Upper lobe of left lung (tissue), 6 donors: ENCODE measurements at regions not wholly inside any gene's neighbourhood (a gene's known extent, or its start where the extent isn't known, plus 50 kb on each side); places are given as distances from the start of the nearest gene placed in this dataset.

Experiments used
- ATAC-seq, 2 donors: fragments of 200-7000 bp; cut with Tn5 transposase; one replicate each; pipeline ENCODE4 v1.9.1; 2022; ENCODE audit warnings: mild to moderate bottlenecking in 2 of 2, moderate library complexity in 2 of 2; ENCODE audit not compliant: low FRiP score in 2 of 2
- DNase-seq, 2 donors: peaks; one replicate each; pipeline ENCODE4 v3.0.0-alpha.2; 2019 to 2020
- H3K27ac ChIP-seq, 4 donors: fragments of 200-600 bp; sonication (generic); one replicate each; pipeline ENCODE4 v1.5.1; 2016 to 2019
- H3K27me3 ChIP-seq, 4 donors: fragments of 200-600 bp; sonication (generic); one replicate each; pipeline ENCODE4 v1.5.1; 2017 to 2019
- H3K36me3 ChIP-seq, 4 donors: fragments of 200-600 bp; sonication (generic); one replicate each; pipeline ENCODE4 v1.5.1; 2016 to 2019
- H3K4me1 ChIP-seq, 4 donors: fragments of 200-600 bp; sonication (generic); one replicate each; pipeline ENCODE4 v1.5.1; 2018 to 2019
- H3K4me3 ChIP-seq, 4 donors: fragments of 200-600 bp; sonication (generic); one replicate each; pipeline ENCODE4 v1.5.1; 2017 to 2019; ENCODE audit warnings: mild to moderate bottlenecking in 2 of 4, moderate library complexity in 1 of 4
- H3K9me3 ChIP-seq, 4 donors: fragments of 200-600 bp; sonication (generic); one replicate each; pipeline ENCODE4 v1.5.1; 2018 to 2019
- EP300 ChIP-seq, 4 donors: sonication (generic); formaldehyde crosslinking; IDR thresholded peaks; one replicate each; pipeline ENCODE4 v1.5.1; 2017; ENCODE audit warnings: antibody characterized with exemption in 4 of 4, control low read depth in 2 of 4
- POLR2A ChIP-seq, 4 donors: fragments of 450-650 bp; IDR thresholded peaks; one replicate each; pipeline ENCODE4 v1.5.1; 2016 to 2017; ENCODE audit warnings: antibody characterized with exemption in 4 of 4, mild to moderate bottlenecking in 2 of 4
- POLR2AphosphoS5 ChIP-seq, 2 donors: sonication (generic); formaldehyde crosslinking; IDR thresholded peaks; one replicate each; pipeline ENCODE4 v1.5.1; 2017; ENCODE audit warnings: antibody characterized with exemption in 2 of 2
- WGBS, 2 donors: methylation state at CpG; one replicate each; pipeline ENCODE4 v1.1.5; 2017 to 2018; 5-methylcytosine and 5-hydroxymethylcytosine counted together
- TF ChIP-seq, protein P1 (sequence below), 6 experiments: fragments of 450-650 bp in 4 of 6; fragments of 200-600 bp in 2 of 6; sonication (generic) in 2 of 6; IDR thresholded peaks; one replicate each; pipeline ENCODE4 v1.5.1; 2016 to 2019; ENCODE audit warnings: antibody characterized with exemption in 6 of 6
- donor health status: DM: no; HTN: no; CAD: no; lungs with moderate emphysema.
- donor health status: DM: no; HTN: yes; CAD: no; lungs with severe emphysema.

DNA sequence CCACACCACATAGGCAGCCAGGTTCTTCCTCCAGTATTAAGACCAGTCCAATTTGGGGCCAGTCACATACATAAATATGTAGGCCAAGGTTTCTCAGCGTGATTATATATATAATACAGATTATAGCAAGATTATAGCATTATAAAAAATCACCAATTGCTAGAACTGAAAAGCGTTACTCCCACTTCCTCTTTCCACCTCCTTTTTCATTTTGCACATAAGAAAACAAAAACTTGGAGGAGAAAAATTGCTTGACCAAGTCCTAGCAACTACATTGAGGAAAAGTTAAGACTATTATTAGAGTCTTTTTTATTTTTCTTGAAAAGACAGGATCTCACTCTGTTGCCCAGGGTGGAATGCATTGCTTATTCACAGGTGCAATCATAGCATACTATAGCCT, 262.7 kb upstream of the KCNN2 start:
- ATAC-seq = no peak
- WGBS, 2 donors = 57 to 68% methylated on average over 2 of the region's 2 CpGs
- H3K27me3 ChIP-seq = no peaks in the 10 kb centered on the region

DNA sequence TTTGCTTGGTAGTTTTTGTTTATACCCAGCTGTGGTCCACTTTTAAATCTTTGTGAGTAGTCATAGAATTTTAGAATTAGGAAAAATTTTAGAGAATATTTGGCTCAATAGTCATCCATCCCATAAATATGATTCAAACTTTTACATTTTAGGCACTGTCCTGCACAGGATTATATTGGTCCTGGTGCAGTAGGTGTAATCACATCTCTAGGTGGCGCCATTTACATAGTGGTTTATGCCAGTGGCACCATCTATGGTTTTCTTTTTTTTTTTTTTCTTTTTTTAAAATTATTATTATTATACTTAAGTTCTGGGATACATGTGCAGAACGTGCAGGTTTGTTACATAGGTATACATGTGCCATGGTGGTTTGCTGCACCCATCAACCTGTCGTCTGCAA, 260.7 kb upstream of the KCNN2 start:
- no peaks in the 10 kb centered on the region for H3K36me3 ChIP-seq
- no peak overlapping the region for H3K27ac ChIP-seq
- no peaks in the 10 kb centered on the region for H3K4me1 ChIP-seq
- H3K27me3 ChIP-seq = no peaks in the 10 kb centered on the region
- no peak for DNase-seq
- TF ChIP-seq, protein P1, sequence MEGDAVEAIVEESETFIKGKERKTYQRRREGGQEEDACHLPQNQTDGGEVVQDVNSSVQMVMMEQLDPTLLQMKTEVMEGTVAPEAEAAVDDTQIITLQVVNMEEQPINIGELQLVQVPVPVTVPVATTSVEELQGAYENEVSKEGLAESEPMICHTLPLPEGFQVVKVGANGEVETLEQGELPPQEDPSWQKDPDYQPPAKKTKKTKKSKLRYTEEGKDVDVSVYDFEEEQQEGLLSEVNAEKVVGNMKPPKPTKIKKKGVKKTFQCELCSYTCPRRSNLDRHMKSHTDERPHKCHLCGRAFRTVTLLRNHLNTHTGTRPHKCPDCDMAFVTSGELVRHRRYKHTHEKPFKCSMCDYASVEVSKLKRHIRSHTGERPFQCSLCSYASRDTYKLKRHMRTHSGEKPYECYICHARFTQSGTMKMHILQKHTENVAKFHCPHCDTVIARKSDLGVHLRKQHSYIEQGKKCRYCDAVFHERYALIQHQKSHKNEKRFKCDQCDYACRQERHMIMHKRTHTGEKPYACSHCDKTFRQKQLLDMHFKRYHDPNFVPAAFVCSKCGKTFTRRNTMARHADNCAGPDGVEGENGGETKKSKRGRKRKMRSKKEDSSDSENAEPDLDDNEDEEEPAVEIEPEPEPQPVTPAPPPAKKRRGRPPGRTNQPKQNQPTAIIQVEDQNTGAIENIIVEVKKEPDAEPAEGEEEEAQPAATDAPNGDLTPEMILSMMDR (IDR thresholded peaks at IDR 0.05) = peak in 5 of 6 experiments; percentile 24 to 41 (median 30)
- TF ChIP-seq POLR2AphosphoS5 (IDR thresholded peaks at IDR 0.05) (no peak), POLR2A (IDR thresholded peaks at IDR 0.05) (no peak), EP300 (IDR thresholded peaks at IDR 0.05) (no peak)
- ATAC-seq = peak in 1 of 2 donors; percentile 43
- H3K9me3 ChIP-seq = no peaks in the 10 kb centered on the region
- H3K4me3 ChIP-seq = no peak overlapping the region
- whole genome bisulfite sequencing, 2 donors = 47 to 57% methylated on average over 3 of the region's 3 CpGs

More for the DNA sequence above, 262.7 kb upstream of the KCNN2 start:
- no peak overlapping the region for H3K27ac ChIP-seq
- no peak for DNase-seq
- H3K4me3 ChIP-seq = no peak overlapping the region
- TF ChIP-seq POLR2A (IDR thresholded peaks at IDR 0.05) = no peak
- no peak for TF ChIP-seq POLR2AphosphoS5 (IDR thresholded peaks at IDR 0.05)
- TF ChIP-seq, protein P1 (IDR thresholded peaks at IDR 0.05) = no peak
- TF ChIP-seq EP300 (IDR thresholded peaks at IDR 0.05) = no peak
- H3K36me3 ChIP-seq = no peaks in the 10 kb centered on the region
- H3K4me1 ChIP-seq = no peaks in the 10 kb centered on the region
- H3K9me3 ChIP-seq = no peaks in the 10 kb centered on the region

GRCh38 chr5:114113604-114114003, 248.3 kb upstream of the KCNN2 start:
- no peak for ATAC-seq
- TF ChIP-seq POLR2A (IDR thresholded peaks at IDR 0.05) (no peak), POLR2AphosphoS5 (IDR thresholded peaks at IDR 0.05) (no peak), EP300 (IDR thresholded peaks at IDR 0.05) (no peak)
- TF ChIP-seq, protein P1 (IDR thresholded peaks at IDR 0.05) = no peak
- Histone ChIP-seq H3K9me3 (no peaks in the 10 kb centered on the region), H3K27me3 (no peaks in the 10 kb centered on the region), H3K4me1 (no peaks in the 10 kb centered on the region), H3K36me3 (no peaks in the 10 kb centered on the region), H3K27ac (no peak overlapping the region), H3K4me3 (no peak overlapping the region)
- WGBS, 2 donors = 82 to 86% methylated on average over 1 of the region's 1 CpG
- no peak for DNase-seq

- Histone ChIP-seq H3K27me3 (no peaks in the 10 kb centered on the region), H3K9me3 (no peaks in the 10 kb centered on the region), H3K4me3 (no peak overlapping the region), H3K27ac (no peak overlapping the region), H3K4me1 (no peaks in the 10 kb centered on the region), H3K36me3 (no peaks in the 10 kb centered on the region)
- 72 to 76% methylated on average over 4 of the region's 4 CpGs for WGBS, 2 donors
- ATAC-seq (peak in 1 of 2 donors; percentile 49), DNase-seq (no peak)
- no peak for TF ChIP-seq POLR2A (IDR thresholded peaks at IDR 0.05)
- TF ChIP-seq EP300 (IDR thresholded peaks at IDR 0.05) = no peak
- TF ChIP-seq, protein P1 (IDR thresholded peaks at IDR 0.05) = no peak
- TF ChIP-seq POLR2AphosphoS5 (IDR thresholded peaks at IDR 0.05) = no peak
These were observed 244.9 kb upstream of the KCNN2 start for GRCh38 chr5:114116981-114117380.

DNA sequence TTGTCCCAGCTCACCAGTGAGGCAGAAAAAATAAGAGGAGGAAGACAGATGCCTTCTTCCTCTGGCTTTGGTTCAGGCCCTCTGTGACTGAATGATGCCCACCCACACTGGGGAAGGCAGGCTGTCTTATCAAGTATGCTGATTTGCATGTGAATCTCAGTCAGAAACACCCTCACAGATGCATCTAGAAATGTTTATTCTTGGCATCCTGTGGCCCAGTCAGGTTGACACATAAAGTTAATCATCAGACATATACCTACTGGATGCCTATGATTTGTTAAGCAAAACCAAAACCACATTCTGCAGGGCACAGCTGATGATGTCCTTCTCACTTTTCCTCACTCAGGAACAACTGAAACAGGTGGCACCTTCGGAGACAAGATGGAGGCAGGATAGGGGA, 243.4 kb upstream of the KCNN2 start:
- Histone ChIP-seq H3K4me3 (no peak overlapping the region), H3K27ac (no peak overlapping the region), H3K9me3 (no peaks in the 10 kb centered on the region), H3K36me3 (no peaks in the 10 kb centered on the region), H3K27me3 (no peaks in the 10 kb centered on the region), H3K4me1 (no peaks in the 10 kb centered on the region)
- TF ChIP-seq EP300 (IDR thresholded peaks at IDR 0.05) = no peak
- TF ChIP-seq POLR2AphosphoS5 (IDR thresholded peaks at IDR 0.05) = no peak
- TF ChIP-seq POLR2A (IDR thresholded peaks at IDR 0.05) = no peak
- TF ChIP-seq, protein P1 (IDR thresholded peaks at IDR 0.05) = no peak
- WGBS, 2 donors = 79 to 89% methylated on average over 1 of the region's 1 CpG
- ATAC-seq = no peak
- DNase-seq = no peak
